Endodermal cell (in vitro differentiated cells): ENCODE measurements at regions not wholly inside any gene's neighbourhood (a gene's known extent, or its start where the extent isn't known, plus 50 kb on each side); places are given as distances from the start of the nearest gene placed in this dataset.

Source experiments
- DNase-seq: peaks from one replicate; pipeline ENCODE4 v3.0.0-alpha.2; 2017
- H3K27ac ChIP-seq: 2 replicates; pipeline ENCODE4 v1.5.1; 2013; ENCODE audit warnings: mild to moderate bottlenecking, low read depth, low read length, moderate library complexity
- H3K27me3 ChIP-seq: 2 replicates; pipeline ENCODE4 v1.6.1; 2013; ENCODE audit warnings: mild to moderate bottlenecking, low read length, moderate library complexity; ENCODE audit not compliant: insufficient read depth, control insufficient read depth, poor library complexity, severe bottlenecking
- H3K36me3 ChIP-seq: 2 replicates; pipeline ENCODE4 v1.7.0; 2013; ENCODE audit warnings: mild to moderate bottlenecking, low read length, moderate library complexity; ENCODE audit not compliant: control insufficient read depth, insufficient read depth
- H3K4me1 ChIP-seq: one replicate; pipeline ENCODE4 v1.7.0; 2013; ENCODE audit warnings: low read length; ENCODE audit not compliant: control insufficient read depth, insufficient read depth
- H3K4me3 ChIP-seq: 2 replicates; pipeline ENCODE4 v1.5.1; 2013; ENCODE audit warnings: mild to moderate bottlenecking, low read length, moderate library complexity
- H3K9ac ChIP-seq: 2 replicates; pipeline ENCODE4 v1.6.1; 2013; ENCODE audit warnings: mild to moderate bottlenecking, low read length, moderate library complexity; ENCODE audit not compliant: poor library complexity, severe bottlenecking; ENCODE audit errors: extremely low read depth
- H3K9me3 ChIP-seq: 2 replicates; pipeline ENCODE4 v1.6.1; 2013; ENCODE audit warnings: mild to moderate bottlenecking, low read length, moderate library complexity; ENCODE audit not compliant: control insufficient read depth
- H3K27ac Mint-ChIP-seq: 2 replicates; pipeline ENCODE4 v1.8.0; 2020; ENCODE audit warnings: mixed read lengths
- H3K27me3 Mint-ChIP-seq: 2 replicates; pipeline ENCODE4 v1.8.0; 2021; ENCODE audit warnings: mild to moderate bottlenecking, mixed read lengths; ENCODE audit not compliant: insufficient read depth
- H3K36me3 Mint-ChIP-seq: 2 replicates; pipeline ENCODE4 v1.8.0; 2020; ENCODE audit warnings: low read depth, mixed read lengths
- H3K4me1 Mint-ChIP-seq: 2 replicates; pipeline ENCODE4 v1.8.0; 2020; ENCODE audit warnings: mixed read lengths
- H3K4me3 Mint-ChIP-seq: 2 replicates; pipeline ENCODE4 v1.8.0; 2020; ENCODE audit warnings: mild to moderate bottlenecking, moderate library complexity, mixed read lengths
- H3K9me3 Mint-ChIP-seq: 2 replicates; pipeline ENCODE4 v1.8.0; 2020; ENCODE audit warnings: mild to moderate bottlenecking, mixed read lengths
- CTCF ChIP-seq: fragments of 200-600 bp; sonication (generic); conservative IDR thresholded peaks from 2 replicates; pipeline ENCODE4 v1.5.0; 2021; ENCODE audit warnings: antibody characterized with exemption, mild to moderate bottlenecking
- WGBS, 2 experiments: methylation state at CpG; one replicate each; pipeline versions ENCODE4 v1.1.5 to v1.1.7; 2013; ENCODE audit warnings: missing lambda C conversion rate in 2 of 2, mixed read lengths in 1 of 2; ENCODE audit not compliant: insufficient coverage in 1 of 2, insufficient read length in 1 of 2; 5-methylcytosine and 5-hydroxymethylcytosine counted together

GRCh38 chr3:124256156-124256555 lies 264.2 kb upstream of the ROPN1 start:
- WGBS, 2 experiments: 100% methylated on average over 1 of the region's 1 CpG; no CpG with 5 or more reads in 1 of the 2 experiments
- Mint-ChIP-seq H3K27ac (no peak overlapping the region), H3K4me1 (peaks cover 44% of the 10 kb centered on the region), H3K4me3 (no peak overlapping the region), H3K9me3 (no peaks in the 10 kb centered on the region), H3K36me3 (no peaks in the 10 kb centered on the region), H3K27me3 (peaks cover 54% of the 10 kb centered on the region)
- Histone ChIP-seq H3K27ac (no peak overlapping the region), H3K4me1 (peaks cover 14% of the 10 kb centered on the region), H3K36me3 (no peaks in the 10 kb centered on the region), H3K27me3 (peaks cover 27% of the 10 kb centered on the region), H3K9me3 (no peaks in the 10 kb centered on the region), H3K9ac (no peak overlapping the region), H3K4me3 (no peak overlapping the region)
- DNase-seq: no peak
- no peak for TF ChIP-seq CTCF

DNA sequence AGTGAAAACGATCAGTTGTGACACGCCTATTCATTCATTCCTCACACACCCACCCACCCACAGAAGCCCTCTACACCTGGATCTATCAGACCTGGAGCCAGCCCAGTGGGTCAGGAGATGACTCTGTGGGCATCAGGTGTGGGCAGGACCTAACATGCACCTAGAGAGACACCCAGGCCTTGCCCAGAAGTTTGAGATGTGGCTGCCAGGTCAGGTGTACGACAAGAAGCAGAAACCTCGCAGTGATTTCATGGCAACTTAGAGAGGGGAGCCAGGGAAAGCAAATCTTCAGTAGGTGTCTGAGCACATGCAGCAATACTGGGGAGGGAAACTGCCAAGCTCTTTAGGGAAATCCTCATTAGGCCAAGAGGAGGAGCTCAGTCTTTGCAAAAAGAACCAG lies 264.7 kb upstream of the ROPN1 start:
- H3K27me3 Mint-ChIP-seq: peaks cover 50% of the 10 kb centered on the region
- no peak for TF ChIP-seq CTCF
- H3K27me3 ChIP-seq: peaks cover 25% of the 10 kb centered on the region
- H3K36me3 ChIP-seq: no peaks in the 10 kb centered on the region
- peak overlapping the region; percentile 84 for H3K27ac ChIP-seq
- no peaks in the 10 kb centered on the region for H3K9me3 Mint-ChIP-seq
- no peak overlapping the region for H3K4me3 Mint-ChIP-seq
- WGBS, 2 experiments: 94 to 100% methylated on average over 2 to 4 of the region's 4 CpGs
- DNase-seq: peak; percentile 49
- H3K27ac Mint-ChIP-seq: no peak overlapping the region
- no peak overlapping the region for H3K4me3 ChIP-seq
- H3K4me1 ChIP-seq: peaks cover 15% of the 10 kb centered on the region
- no peak overlapping the region for H3K9ac ChIP-seq
- no peaks in the 10 kb centered on the region for H3K9me3 ChIP-seq
- peaks cover 48% of the 10 kb centered on the region for H3K4me1 Mint-ChIP-seq
- H3K36me3 Mint-ChIP-seq: no peaks in the 10 kb centered on the region

DNA sequence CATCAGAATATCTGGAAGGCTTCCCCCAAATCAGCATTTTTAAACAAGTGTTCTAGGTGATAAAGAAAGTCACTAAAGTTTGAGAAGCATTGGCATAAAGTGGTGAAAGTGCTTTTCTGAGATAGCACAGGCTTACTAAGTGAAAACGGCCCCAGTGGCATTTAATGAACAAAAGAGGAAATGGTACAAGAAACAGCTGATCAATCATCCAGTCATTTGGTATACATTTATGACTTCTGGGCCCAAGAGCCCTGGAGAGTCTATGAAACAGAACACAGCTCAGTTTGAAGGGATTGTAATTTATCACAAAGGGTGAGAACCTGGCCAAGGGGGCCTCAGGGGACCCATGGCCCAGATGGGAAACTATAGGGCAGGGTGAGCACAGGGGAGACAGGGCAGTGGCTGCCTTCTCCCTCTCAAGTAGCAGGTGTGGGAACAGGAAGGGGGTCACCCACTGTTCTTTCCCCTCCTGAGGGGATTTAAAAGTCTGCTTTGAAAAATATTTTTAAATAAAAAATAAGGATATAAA lies 265.5 kb upstream of the ROPN1 start:
- H3K4me1 ChIP-seq: peaks cover 15% of the 10 kb centered on the region
- Mint-ChIP-seq H3K27me3 (peaks cover 42% of the 10 kb centered on the region), H3K4me3 (no peak overlapping the region), H3K9me3 (no peaks in the 10 kb centered on the region), H3K4me1 (peaks cover 49% of the 10 kb centered on the region), H3K27ac (no peak overlapping the region), H3K36me3 (no peaks in the 10 kb centered on the region)
- TF ChIP-seq CTCF: no peak
- no peaks in the 10 kb centered on the region for H3K36me3 ChIP-seq
- no peaks in the 10 kb centered on the region for H3K9me3 ChIP-seq
- no peak for DNase-seq
- peaks cover 17% of the 10 kb centered on the region for H3K27me3 ChIP-seq
- H3K9ac ChIP-seq: no peak overlapping the region
- H3K27ac ChIP-seq: peak overlapping the region; percentile 84
- WGBS, 2 experiments: 0 to 3% methylated on average over 1 of the region's 1 CpG
- no peak overlapping the region for H3K4me3 ChIP-seq
